ENCODE measurements at regions not wholly inside any gene's neighbourhood (a gene's known extent, or its start where the extent isn't known, plus 50 kb on each side); places are given as distances from the start of the nearest gene placed in this dataset.

- ATAC-seq, result no peak
- H3K9me3 ChIP-seq (replicated peaks; ENCODE audit: control insufficient read depth, insufficient read depth, low read depth, low read length), result no peaks in the 10 kb centered on the region
- no peaks in the 10 kb centered on the region for H3K9me1 ChIP-seq (ENCODE audit: control insufficient read depth, insufficient read depth, low read length)
- H3K9ac ChIP-seq (ENCODE audit: insufficient read depth in 1 of 2, low read depth in 2 of 2, low read length in 2 of 2), result no peak overlapping the region
- ChIA-PET POLR2A (no interaction called here), CTCF (ENCODE audit: low intra/inter-chr PET ratio) (no interaction called here)
- H3K36me3 ChIP-seq (ENCODE audit: control insufficient read depth, insufficient read depth, low read length), result no peaks in the 10 kb centered on the region
- peaks cover 0 to 10% of the 10 kb centered on the region in 2 experiments; a peak in 2 of 5 replicates for H3K4me1 ChIP-seq (replicated peaks in 1 of 2; ENCODE audit: control insufficient read depth in 2 of 2, insufficient read depth in 2 of 2, low read length in 2 of 2)
- H4K20me1 ChIP-seq (replicated peaks; ENCODE audit: control insufficient read depth, insufficient read depth, low read length), result no peaks in the 10 kb centered on the region
- DNase-seq (ENCODE audit: extremely low read depth in 1 of 4, low spot score in 3 of 4), result no peak
- in situ Hi-C loops (cut with MboI) (no loop called here), intact Hi-C loops (cut with micrococcal nuclease) (no loop called here)
- H3K27me3 ChIP-seq (ENCODE audit: control insufficient read depth in 2 of 2, insufficient read depth in 2 of 2, low read length in 2 of 2), result peaks cover 2 to 27% of the 10 kb centered on the region in 2 experiments; a peak in 3 of 5 replicates
- no peak overlapping the region for H3K4me3 ChIP-seq
- no peak overlapping the region for H3K4me2 ChIP-seq (ENCODE audit: insufficient read depth, low read length)
- no TSS peak for BruUV-seq (replicated peaks)
- no peak for TF ChIP-seq SMARCB1 (IDR thresholded peaks at IDR 0.05; ENCODE audit: insufficient read length, low read depth)
- no peaks in the 10 kb centered on the region for H3K79me2 ChIP-seq (ENCODE audit: control insufficient read depth, insufficient read depth, low read length)
- FAIRE-seq, result no peak
- no peak overlapping the region for H3K27ac ChIP-seq (ENCODE audit: extremely low read depth, low read depth, low read length)
- 0% methylated on average over 4 of the region's 4 CpGs for WGBS (ENCODE audit: insufficient coverage, low coverage, missing lambda C conversion rate)
- no peak overlapping the region for H2AFZ ChIP-seq (ENCODE audit: low read depth, low read length)
These were observed 74.4 kb upstream of the ANO4 start for GRCh38 chr12:100720016-100720654.

- Histone ChIP-seq H3K4me3 (no peak overlapping the region), H3K27me3 (ENCODE audit: control insufficient read depth in 2 of 2, insufficient read depth in 2 of 2, low read length in 2 of 2) (peaks cover 2 to 16% of the 10 kb centered on the region in 2 experiments; a peak in 3 of 5 replicates), H4K20me1 (replicated peaks; ENCODE audit: control insufficient read depth, insufficient read depth, low read length) (no peaks in the 10 kb centered on the region), H3K79me2 (ENCODE audit: control insufficient read depth, insufficient read depth, low read length) (no peaks in the 10 kb centered on the region), H3K9ac (ENCODE audit: insufficient read depth in 1 of 2, low read depth in 2 of 2, low read length in 2 of 2) (no peak overlapping the region), H3K27ac (ENCODE audit: extremely low read depth, low read depth, low read length) (no peak overlapping the region), H3K4me1 (replicated peaks in 1 of 2; ENCODE audit: control insufficient read depth in 2 of 2, insufficient read depth in 2 of 2, low read length in 2 of 2) (peaks cover 0 to 10% of the 10 kb centered on the region in 2 experiments; a peak in 2 of 5 replicates), H2AFZ (ENCODE audit: low read depth, low read length) (no peak overlapping the region), H3K9me3 (replicated peaks; ENCODE audit: control insufficient read depth, insufficient read depth, low read depth, low read length) (no peaks in the 10 kb centered on the region), H3K36me3 (ENCODE audit: control insufficient read depth, insufficient read depth, low read length) (no peaks in the 10 kb centered on the region), H3K4me2 (ENCODE audit: insufficient read depth, low read length) (no peak overlapping the region), H3K9me1 (ENCODE audit: control insufficient read depth, insufficient read depth, low read length) (no peaks in the 10 kb centered on the region)
- DNase-seq (ENCODE audit: extremely low read depth in 1 of 4, low spot score in 3 of 4) (no peak), ATAC-seq (no peak), FAIRE-seq (no peak)
- ChIA-PET CTCF (ENCODE audit: low intra/inter-chr PET ratio) (no interaction called here), POLR2A (no interaction called here)
- BruUV-seq (replicated peaks), result no TSS peak
- WGBS (ENCODE audit: insufficient coverage, low coverage, missing lambda C conversion rate), result 0% methylated on average over 2 of the region's 2 CpGs
- in situ Hi-C loops (cut with MboI) (no loop called here), intact Hi-C loops (cut with micrococcal nuclease) (no loop called here)
- TF ChIP-seq CAMTA2 (CRISPR knock-in tag; conservative IDR thresholded peaks at IDR 0.05), result no peak
- no peak for TF ChIP-seq ZNF57 (CRISPR knock-in tag; IDR thresholded peaks at IDR 0.05)
- no peak for TF ChIP-seq PTRF (tag; IDR thresholded peaks at IDR 0.05)
- no peak for TF ChIP-seq CBX5 (IDR thresholded peaks at IDR 0.05; ENCODE audit: borderline replicate concordance, low read depth)
- no peak for TF ChIP-seq NFYB (IDR thresholded peaks at IDR 0.05; ENCODE audit: extremely low read depth, insufficient read length)
- TF ChIP-seq ZBTB17 (CRISPR knock-in tag; IDR thresholded peaks at IDR 0.05), result no peak
These were observed 73.4 kb upstream of the ANO4 start for GRCh38 chr12:100721169-100721568.

All from K562 (cell line).